Stomach smooth muscle (tissue), 2 donors: ENCODE measurements at regions not wholly inside any gene's neighbourhood (a gene's known extent, or its start where the extent isn't known, plus 50 kb on each side); places are given as distances from the start of the nearest gene placed in this dataset.

ENCODE experiments used
- H3K27ac ChIP-seq: one replicate; pipeline ENCODE4 v1.7.0; 2013; ENCODE audit warnings: mild to moderate bottlenecking, low read length, inconsistent platforms
- H3K27me3 ChIP-seq, 2 donors: one replicate each; pipeline ENCODE4 v1.7.0; 2013; ENCODE audit warnings: low read length in 2 of 2; ENCODE audit not compliant: insufficient read depth in 2 of 2, control insufficient read depth in 1 of 2
- H3K36me3 ChIP-seq, 2 donors: one replicate each; pipeline ENCODE4 v1.7.0; 2013; ENCODE audit warnings: low read length in 2 of 2; ENCODE audit not compliant: control insufficient read depth in 2 of 2, insufficient read depth in 2 of 2
- H3K4me1 ChIP-seq: one replicate; pipeline ENCODE4 v1.7.0; 2013; ENCODE audit warnings: low read length; ENCODE audit not compliant: control insufficient read depth, insufficient read depth
- H3K4me3 ChIP-seq, 2 donors: one replicate each; pipeline ENCODE4 v1.7.0; 2013; ENCODE audit warnings: low read length in 2 of 2
- H3K9ac ChIP-seq, 2 donors: one replicate each; pipeline ENCODE4 v1.7.0; 2013; ENCODE audit warnings: low read length in 2 of 2, mild to moderate bottlenecking in 1 of 2
- H3K9me3 ChIP-seq, 2 donors: one replicate each; pipeline ENCODE4 v1.7.0; 2013; ENCODE audit warnings: low read length in 2 of 2; ENCODE audit not compliant: control insufficient read depth in 2 of 2
- donor health status: healthy.
- donor health status: Pancreatic carcinoma.

DNA sequence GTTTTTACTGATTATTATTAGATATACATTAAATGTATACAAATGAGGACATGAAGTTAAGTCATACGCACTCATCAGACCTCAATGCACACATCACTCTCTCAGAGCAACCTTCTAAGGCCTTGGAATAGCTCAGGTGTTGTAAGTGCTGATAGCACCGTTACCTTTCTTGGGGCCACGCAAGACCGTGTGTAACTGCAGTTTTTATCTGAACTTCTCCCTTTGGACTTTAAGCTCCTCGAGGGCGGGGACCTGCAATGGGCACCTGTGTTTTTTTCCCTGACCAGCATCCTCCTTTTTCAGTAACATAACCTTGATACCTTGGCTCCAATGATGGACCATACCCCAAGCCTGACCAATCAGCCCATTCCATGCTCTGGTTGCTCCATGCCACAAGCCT, 136.5 kb upstream of the TMCC3 start:
- Histone ChIP-seq H3K27ac (no peak overlapping the region), H3K36me3 (no peaks in the 10 kb centered on the region), H3K4me3 (no peak overlapping the region), H3K27me3 (no peaks in the 10 kb centered on the region), H3K9ac (no peak overlapping the region), H3K4me1 (no peaks in the 10 kb centered on the region), H3K9me3 (no peaks in the 10 kb centered on the region)

- H3K27ac ChIP-seq, result no peak overlapping the region
- no peak overlapping the region for H3K4me3 ChIP-seq
- H3K27me3 ChIP-seq, result no peaks in the 10 kb centered on the region
- no peaks in the 10 kb centered on the region for H3K9me3 ChIP-seq
- H3K9ac ChIP-seq, result no peak overlapping the region
- peaks cover 3% of the 10 kb centered on the region for H3K4me1 ChIP-seq
- H3K36me3 ChIP-seq, result no peaks in the 10 kb centered on the region
Observed at GRCh38 chr12:94783862-94784261, 133.5 kb upstream of the TMCC3 start.

DNA sequence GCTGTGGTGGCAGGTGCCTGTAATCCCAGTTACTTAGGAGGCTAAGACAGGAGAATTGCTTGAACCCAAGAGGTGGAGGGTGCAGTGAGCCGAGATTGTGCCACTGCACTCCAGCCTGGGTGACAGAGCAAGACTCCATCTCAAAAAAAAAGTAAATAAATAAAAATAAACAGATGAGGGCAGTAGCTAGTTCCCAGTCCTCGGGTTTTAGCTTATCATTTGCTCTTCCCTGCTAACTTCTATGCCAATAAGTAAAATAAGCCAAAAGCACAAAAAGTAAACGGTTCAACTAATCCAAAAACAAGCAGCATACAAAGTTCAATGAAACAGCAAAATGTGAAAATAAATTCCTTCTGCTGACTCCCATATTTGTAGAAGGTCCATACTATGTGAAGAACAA, 133.0 kb upstream of the TMCC3 start:
- Histone ChIP-seq H3K27me3 (no peaks in the 10 kb centered on the region), H3K9me3 (no peaks in the 10 kb centered on the region), H3K36me3 (no peaks in the 10 kb centered on the region), H3K9ac (no peak overlapping the region), H3K4me1 (peaks cover 3% of the 10 kb centered on the region), H3K27ac (no peak overlapping the region), H3K4me3 (no peak overlapping the region)

DNA sequence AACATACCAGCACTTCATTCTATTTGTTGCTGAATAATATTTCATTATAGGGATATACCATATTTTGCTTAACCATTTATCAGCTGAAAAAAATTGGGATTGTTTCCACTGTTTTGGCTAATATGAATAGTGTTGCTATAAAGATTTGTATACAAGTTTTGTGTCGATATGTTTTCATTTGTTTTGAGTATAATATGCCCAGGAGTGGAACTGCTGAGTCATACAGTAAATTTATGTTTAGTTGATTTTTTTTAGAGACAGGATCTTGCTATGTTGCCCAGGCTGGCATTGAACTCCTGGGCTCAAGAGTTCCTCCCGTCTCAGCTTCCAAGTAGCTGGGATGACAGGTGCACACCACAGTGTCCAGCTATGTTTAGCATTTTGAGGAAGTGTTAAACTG, 131.5 kb upstream of the TMCC3 start:
- Histone ChIP-seq H3K27me3 (no peaks in the 10 kb centered on the region), H3K4me1 (peaks cover 8% of the 10 kb centered on the region), H3K9ac (no peak overlapping the region), H3K9me3 (no peaks in the 10 kb centered on the region), H3K36me3 (no peaks in the 10 kb centered on the region), H3K4me3 (no peak overlapping the region), H3K27ac (no peak overlapping the region)

GRCh38 chr12:94779485-94779884, 129.1 kb upstream of the TMCC3 start:
- no peaks in the 10 kb centered on the region for H3K36me3 ChIP-seq
- no peak overlapping the region for H3K4me3 ChIP-seq
- peaks cover 8% of the 10 kb centered on the region for H3K4me1 ChIP-seq
- no peak overlapping the region for H3K9ac ChIP-seq
- H3K27me3 ChIP-seq, result no peaks in the 10 kb centered on the region
- no peaks in the 10 kb centered on the region for H3K9me3 ChIP-seq
- H3K27ac ChIP-seq, result no peak overlapping the region

- Histone ChIP-seq H3K9me3 (peaks cover 0 to 4% of the 10 kb centered on the region in 2 donors), H3K4me3 (no peak overlapping the region), H3K36me3 (no peaks in the 10 kb centered on the region), H3K4me1 (peaks cover 8% of the 10 kb centered on the region), H3K27ac (no peak overlapping the region), H3K27me3 (no peaks in the 10 kb centered on the region), H3K9ac (no peak overlapping the region)
Observed at GRCh38 chr12:94777936-94778335, 127.6 kb upstream of the TMCC3 start.

- Histone ChIP-seq H3K27me3 (no peaks in the 10 kb centered on the region), H3K9ac (no peak overlapping the region), H3K27ac (no peak overlapping the region), H3K9me3 (peaks cover 0 to 4% of the 10 kb centered on the region in 2 donors), H3K4me1 (peaks cover 8% of the 10 kb centered on the region), H3K4me3 (no peak overlapping the region), H3K36me3 (no peaks in the 10 kb centered on the region)
Observed at GRCh38 chr12:94775710-94776109, 125.4 kb upstream of the TMCC3 start.

DNA sequence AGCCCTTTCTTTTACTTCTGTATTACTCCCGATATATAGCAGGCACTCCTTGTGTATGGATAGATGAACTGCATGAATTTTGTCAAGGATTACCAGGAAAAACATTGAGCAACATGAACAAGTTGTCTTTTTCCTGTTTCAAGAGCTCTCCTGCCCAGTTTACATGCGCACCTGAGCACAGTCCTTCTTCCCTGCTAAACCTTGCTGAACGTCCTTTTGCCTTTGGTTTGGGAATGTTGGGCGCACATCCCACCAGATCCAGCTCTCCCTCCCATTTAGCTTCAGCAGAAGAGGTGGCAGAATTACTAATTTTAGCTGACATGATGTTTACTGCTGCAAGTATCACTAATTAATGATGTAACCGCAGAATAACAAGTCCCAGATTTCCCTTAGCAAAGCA, 121.4 kb upstream of the TMCC3 start:
- Histone ChIP-seq H3K27me3 (no peaks in the 10 kb centered on the region), H3K36me3 (no peaks in the 10 kb centered on the region), H3K4me3 (no peak overlapping the region), H3K4me1 (peaks cover 3% of the 10 kb centered on the region), H3K9me3 (peaks cover 0 to 4% of the 10 kb centered on the region in 2 donors), H3K9ac (no peak overlapping the region), H3K27ac (no peak overlapping the region)

DNA sequence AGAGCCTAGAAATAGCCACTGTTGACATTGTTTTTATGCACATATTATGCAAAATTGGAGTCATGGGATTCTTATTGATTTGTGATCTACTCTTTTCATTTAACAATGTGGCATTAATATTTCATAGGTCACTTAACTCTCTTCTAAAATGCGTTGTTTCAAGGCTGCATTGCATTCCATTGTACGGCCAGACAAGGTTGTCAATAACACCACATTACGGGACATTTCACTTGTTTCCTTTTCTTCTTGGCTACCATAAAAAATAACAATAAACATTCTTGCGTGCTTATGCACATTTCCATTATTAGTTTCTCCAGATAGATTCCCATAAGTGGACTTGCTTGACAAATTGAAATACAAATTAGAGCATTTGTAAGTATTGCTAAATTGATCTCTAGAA, 120.8 kb upstream of the TMCC3 start:
- Histone ChIP-seq H3K4me3 (no peak overlapping the region), H3K9me3 (peaks cover 0 to 4% of the 10 kb centered on the region in 2 donors), H3K36me3 (no peaks in the 10 kb centered on the region), H3K27me3 (no peaks in the 10 kb centered on the region), H3K27ac (no peak overlapping the region), H3K9ac (no peak overlapping the region), H3K4me1 (peaks cover 3% of the 10 kb centered on the region)

DNA sequence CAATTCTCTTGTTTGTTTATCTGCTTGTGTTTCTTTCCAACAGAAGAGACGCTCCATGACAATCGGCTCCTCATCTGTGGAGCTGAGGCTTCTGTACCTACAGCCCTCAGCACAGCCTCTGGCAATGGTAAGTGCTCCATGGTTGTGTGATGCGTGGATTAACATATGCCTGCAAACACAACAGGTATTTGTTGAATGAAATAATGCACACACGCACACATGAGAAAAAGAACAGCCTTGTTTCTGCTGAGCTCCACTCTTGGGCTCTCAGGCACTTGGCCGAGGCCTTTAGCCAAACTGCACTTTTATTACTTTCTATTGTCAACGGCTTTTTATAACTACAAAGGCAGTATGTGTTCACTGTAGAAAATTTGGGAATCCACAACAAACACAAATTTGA, 120.4 kb upstream of the TMCC3 start:
- Histone ChIP-seq H3K9ac (no peak overlapping the region), H3K4me3 (no peak overlapping the region), H3K4me1 (peaks cover 3% of the 10 kb centered on the region)

DNA sequence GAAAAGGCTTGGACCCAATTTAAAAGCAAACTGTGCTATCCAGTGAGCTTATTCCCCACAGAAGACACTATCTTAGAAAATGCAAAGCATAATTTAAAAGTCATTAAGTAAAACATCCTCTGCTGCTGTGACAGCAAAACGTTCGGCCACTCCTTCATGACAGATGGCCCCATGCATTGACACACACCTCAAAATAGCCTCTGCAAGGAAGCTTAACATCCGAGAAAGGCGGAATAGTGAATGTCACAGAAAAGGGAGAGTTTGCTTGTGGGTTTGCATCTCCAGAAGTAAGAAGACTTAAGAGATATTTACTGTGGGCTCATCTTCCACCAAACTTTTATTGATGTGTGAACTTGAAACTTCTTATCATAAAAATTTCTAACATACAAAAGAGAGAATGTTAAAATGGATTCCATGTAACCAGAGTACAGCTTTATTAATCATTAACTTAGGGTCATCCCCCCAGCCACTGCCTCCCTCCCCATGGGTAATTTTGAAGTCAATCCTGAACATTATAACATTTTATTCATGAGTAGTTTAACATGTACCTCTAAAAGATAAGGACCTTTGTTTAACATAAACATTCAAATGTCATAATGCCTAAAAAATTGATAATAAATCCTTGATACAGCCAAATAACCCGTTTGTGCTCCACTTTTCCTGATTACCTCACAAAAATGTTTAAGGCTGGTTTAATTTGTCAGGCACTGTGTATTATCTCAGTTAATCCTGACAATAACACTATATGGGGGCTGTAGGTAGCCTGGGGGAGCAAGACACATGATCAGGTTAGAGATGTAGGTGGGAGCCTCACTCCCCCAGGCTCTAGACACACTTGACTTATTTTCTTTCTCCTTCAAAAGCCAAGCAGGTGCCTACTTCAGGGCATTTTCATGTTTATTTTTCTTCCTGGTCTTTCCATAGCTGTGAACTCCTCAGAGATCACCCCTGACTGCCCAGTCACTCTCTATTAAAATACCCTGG, 119.7 kb upstream of the TMCC3 start:
- Histone ChIP-seq H3K9me3 (peaks cover 0 to 4% of the 10 kb centered on the region in 2 donors), H3K4me3 (no peak overlapping the region), H3K27ac (no peak overlapping the region), H3K4me1 (peaks cover 3% of the 10 kb centered on the region), H3K27me3 (no peaks in the 10 kb centered on the region), H3K36me3 (no peaks in the 10 kb centered on the region), H3K9ac (no peak overlapping the region)

More for the DNA sequence above, 120.4 kb upstream of the TMCC3 start:
- Histone ChIP-seq H3K27me3 (no peaks in the 10 kb centered on the region), H3K9me3 (peaks cover 0 to 4% of the 10 kb centered on the region in 2 donors), H3K27ac (no peak overlapping the region), H3K36me3 (no peaks in the 10 kb centered on the region)
